SK-N-MC (cell line): ENCODE measurements at regions not wholly inside any gene's neighbourhood (a gene's known extent, or its start where the extent isn't known, plus 50 kb on each side); places are given as distances from the start of the nearest gene placed in this dataset.
"Not testable (repeated sequence)": the region's sequence is repeated elsewhere in the genome, so short reads cannot be mapped to it uniquely, and the experiment has no call there.

Experiments
- DNase-seq: peaks from one replicate; pipeline ENCODE4 v3.0.0-alpha.2; 2011; ENCODE audit warnings: low read depth, low spot score
- H3K27ac ChIP-seq: fragments of 200-600 bp; sonication (generic); 2 replicates; pipeline ENCODE4 v1.5.1; 2016; ENCODE audit warnings: mixed run types
- H3K36me3 ChIP-seq: fragments of 200-600 bp; sonication (generic); 2 replicates; pipeline ENCODE4 v1.6.1; 2017; ENCODE audit warnings: antibody characterized with exemption, low read length, mixed read lengths; ENCODE audit not compliant: insufficient read depth
- H3K4me3 ChIP-seq: fragments of 200-600 bp; sonication (generic); 2 replicates; pipeline ENCODE4 v1.5.1; 2016
- H3K9ac ChIP-seq: fragments of 200-600 bp; sonication (generic); 2 replicates; pipeline ENCODE4 v1.8.0; 2017; ENCODE audit warnings: mixed run types, mixed read lengths; ENCODE audit not compliant: insufficient read length
- H3K9me3 ChIP-seq: fragments of 200-600 bp; sonication (generic); 2 replicates; pipeline ENCODE4 v1.6.1; 2017; ENCODE audit warnings: low read depth, mild to moderate bottlenecking, antibody characterized with exemption, low read length, moderate library complexity, mixed read lengths
- EZH2 ChIP-seq: fragments of 200-600 bp; sonication (generic); IDR thresholded peaks from one replicate; pipeline ENCODE4 v1.6.1; 2017; ENCODE audit warnings: antibody characterized with exemption
- FOXP2 ChIP-seq: optimal IDR thresholded peaks from 2 replicates; pipeline ENCODE3; 2011; ENCODE audit warnings: mild to moderate bottlenecking, moderate library complexity; ENCODE audit not compliant: insufficient read depth; ENCODE audit errors: extremely low read length, control extremely low read depth
- POLR2AphosphoS5 ChIP-seq: IDR thresholded peaks from 2 replicates; pipeline ENCODE4 v1.6.1; 2012; ENCODE audit warnings: mild to moderate bottlenecking, low read depth, low read length, borderline replicate concordance

GRCh38 chr14:37776791-37777499 lies 181.5 kb downstream of the TTC6 start:
- no peak overlapping the region for H3K4me3 ChIP-seq

GRCh38 chr14:37778135-37778943 lies 182.9 kb downstream of the TTC6 start:
- DNase-seq, result no peak
- Histone ChIP-seq H3K9ac (no peak overlapping the region), H3K36me3 (no peaks in the 10 kb centered on the region), H3K4me3 (no peak overlapping the region), H3K9me3 (no peaks in the 10 kb centered on the region), H3K27ac (no peak overlapping the region)
- no peak for TF ChIP-seq POLR2AphosphoS5
- no peak for TF ChIP-seq FOXP2
- no peak for TF ChIP-seq EZH2

More at GRCh38 chr14:37776791-37777499, 181.5 kb downstream of the TTC6 start:
- TF ChIP-seq FOXP2 (no peak), POLR2AphosphoS5 (no peak), EZH2 (no peak)
- no peak overlapping the region for H3K27ac ChIP-seq
- no peak for DNase-seq
- H3K9me3 ChIP-seq, result no peaks in the 10 kb centered on the region
- H3K36me3 ChIP-seq, result no peaks in the 10 kb centered on the region
- no peak overlapping the region for H3K9ac ChIP-seq

GRCh38 chr14:37779480-37779879 lies 184.1 kb downstream of the TTC6 start:
- TF ChIP-seq POLR2AphosphoS5, result no peak
- no peak for TF ChIP-seq EZH2
- TF ChIP-seq FOXP2, result no peak
- no peaks in the 10 kb centered on the region for H3K36me3 ChIP-seq
- no peaks in the 10 kb centered on the region for H3K9me3 ChIP-seq
- H3K9ac ChIP-seq, result no peak overlapping the region
- no peak for DNase-seq
- no peak overlapping the region for H3K4me3 ChIP-seq
- no peak overlapping the region for H3K27ac ChIP-seq

DNA sequence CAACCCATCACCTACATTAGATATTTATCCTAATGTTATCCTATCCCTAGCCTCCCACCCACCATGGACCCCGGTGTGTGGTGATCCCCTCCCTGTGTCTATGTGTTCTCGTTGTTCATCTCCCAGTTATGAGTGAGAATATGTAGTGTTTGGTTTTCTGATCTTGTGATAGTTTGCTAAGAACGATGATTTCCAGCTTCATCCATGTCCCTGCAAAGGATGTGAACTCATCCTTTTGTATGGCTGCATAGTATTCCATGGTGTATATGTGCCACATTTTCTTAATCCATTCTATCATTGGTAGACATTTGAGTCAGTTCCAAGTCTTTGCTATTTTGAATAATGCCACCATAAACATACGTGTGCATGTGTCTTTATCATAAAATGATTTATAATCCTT lies 185.3 kb downstream of the TTC6 start:
- not testable (repeated sequence) for H3K9ac ChIP-seq, H3K9me3 ChIP-seq, H3K36me3 ChIP-seq, H3K4me3 ChIP-seq, H3K27ac ChIP-seq, DNase-seq

DNA sequence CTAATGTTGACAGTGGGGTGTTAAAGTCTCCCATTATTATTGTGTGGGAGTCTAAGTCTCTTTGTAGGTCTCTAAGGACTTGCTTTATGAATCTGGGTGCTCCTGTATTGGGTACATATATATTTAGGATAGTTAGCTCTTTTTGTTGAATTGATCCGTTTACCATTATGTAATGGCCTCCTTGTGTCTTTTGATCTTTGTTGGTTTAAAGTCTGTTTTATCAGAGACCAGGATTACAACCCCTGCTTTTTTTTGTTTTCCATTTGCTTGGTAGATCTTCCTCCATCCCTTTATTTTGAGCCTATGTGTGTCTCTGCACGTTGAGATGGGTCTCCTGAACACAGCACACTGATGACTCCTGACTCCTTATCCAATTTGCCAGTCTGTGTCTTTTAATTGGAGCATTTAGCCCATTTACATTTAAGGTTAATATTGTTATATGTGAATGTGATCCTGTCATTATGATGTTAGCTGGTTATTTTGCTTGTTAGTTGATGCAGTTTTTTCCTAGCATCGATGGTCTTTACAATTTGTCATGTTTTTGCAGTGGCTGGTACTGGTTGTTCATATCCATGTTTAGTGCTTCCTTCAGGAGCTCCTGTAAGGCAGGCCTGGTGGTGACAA lies 188.9 kb downstream of the TTC6 start:
- not testable (repeated sequence) for DNase-seq

GRCh38 chr14:37784827-37785223 lies 189.4 kb downstream of the TTC6 start:
- H3K9me3 ChIP-seq, H3K4me3 ChIP-seq, H3K36me3 ChIP-seq, H3K9ac ChIP-seq, DNase-seq, H3K27ac ChIP-seq: not testable (repeated sequence)

More for the DNA sequence above, 188.9 kb downstream of the TTC6 start:
- not testable (repeated sequence) for H3K36me3 ChIP-seq, H3K9ac ChIP-seq, H3K4me3 ChIP-seq, H3K27ac ChIP-seq, H3K9me3 ChIP-seq

GRCh38 chr14:37785298-37785697 lies 189.9 kb downstream of the TTC6 start:
- H3K27ac ChIP-seq, H3K9me3 ChIP-seq: not testable (repeated sequence)

DNA sequence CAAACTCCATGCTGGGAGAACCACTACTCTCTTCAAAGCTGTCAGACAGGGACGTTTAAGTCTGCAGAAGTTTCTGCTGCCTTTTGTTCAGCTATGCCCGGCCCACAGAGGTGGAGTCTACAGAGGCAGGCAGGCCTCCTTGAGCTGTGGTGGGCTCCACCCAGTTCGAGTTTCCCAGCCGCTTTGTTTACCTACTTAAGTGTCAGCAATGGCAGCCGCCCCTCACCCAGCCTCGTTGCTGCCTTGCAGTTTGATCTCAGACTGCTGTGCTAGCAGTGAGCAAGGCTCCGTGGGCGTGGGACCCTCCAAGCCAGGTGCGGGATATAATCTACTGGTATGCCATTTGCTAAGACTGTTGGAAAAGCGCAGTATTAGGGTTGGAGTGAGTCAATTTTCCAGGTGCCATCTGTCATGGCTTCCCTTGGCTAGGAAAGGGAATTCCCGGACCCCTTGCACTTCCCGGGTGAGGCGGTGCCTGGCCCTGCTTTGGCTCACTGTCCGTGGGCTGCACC lies 190.7 kb downstream of the TTC6 start:
- not testable (repeated sequence) for H3K27ac ChIP-seq, H3K9me3 ChIP-seq, H3K4me3 ChIP-seq, H3K9ac ChIP-seq, H3K36me3 ChIP-seq, DNase-seq

More at GRCh38 chr14:37785298-37785697, 189.9 kb downstream of the TTC6 start:
- not testable (repeated sequence) for H3K36me3 ChIP-seq, H3K4me3 ChIP-seq, DNase-seq, H3K9ac ChIP-seq

DNA sequence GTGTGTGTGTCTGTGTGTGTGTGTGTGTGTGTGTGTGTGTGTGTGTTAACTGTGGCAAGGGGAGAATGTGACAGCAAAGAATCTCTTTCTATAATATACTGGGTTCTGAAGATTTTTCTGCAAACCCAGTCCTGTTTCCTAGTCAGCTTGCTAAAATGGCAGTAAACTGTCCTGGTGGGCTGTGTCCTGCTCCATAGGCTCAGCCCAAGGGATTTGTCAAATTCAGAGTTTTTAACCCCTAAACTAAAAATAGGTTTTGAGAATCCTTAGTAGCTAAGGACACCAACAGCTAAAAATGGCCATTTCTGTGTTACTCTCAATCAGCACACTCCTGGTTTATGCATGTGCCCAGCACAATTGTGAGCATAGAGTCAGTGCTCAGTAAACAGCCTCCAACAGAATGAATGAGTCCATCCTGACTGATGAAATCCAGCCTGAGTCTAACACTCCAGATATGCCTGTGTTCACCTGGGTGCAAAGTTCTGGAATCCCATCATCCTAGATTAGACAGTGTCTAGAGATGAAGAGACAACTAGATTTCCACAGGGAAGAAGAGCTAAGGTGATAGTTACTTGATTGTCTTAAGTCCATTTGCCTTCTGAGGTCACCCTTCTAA lies 192.6 kb downstream of the TTC6 start:
- no peak for TF ChIP-seq EZH2
- TF ChIP-seq FOXP2, result no peak
- no peak for TF ChIP-seq POLR2AphosphoS5

More for the DNA sequence above, 192.6 kb downstream of the TTC6 start:
- H3K9me3 ChIP-seq, result no peaks in the 10 kb centered on the region
- no peak overlapping the region for H3K9ac ChIP-seq
- no peak overlapping the region for H3K27ac ChIP-seq
- no peak overlapping the region for H3K4me3 ChIP-seq
- DNase-seq, result no peak
- no peaks in the 10 kb centered on the region for H3K36me3 ChIP-seq
